Mucosa of descending colon (tissue), 3 donors: ENCODE measurements at regions not wholly inside any gene's neighbourhood (a gene's known extent, or its start where the extent isn't known, plus 50 kb on each side); places are given as distances from the start of the nearest gene placed in this dataset.

Source experiments
- ATAC-seq: fragments of 200-7000 bp; cut with Tn5 transposase; one replicate; pipeline ENCODE4 v1.9.1; 2020; ENCODE audit warnings: mild to moderate bottlenecking, moderate library complexity
- DNase-seq, 3 donors: peaks; one replicate each; pipeline ENCODE4 v3.0.0-alpha.2; 2020
- H3K36me3 ChIP-seq: fragments of 200-600 bp; one replicate; pipeline ENCODE4 v1.8.0; 2021; ENCODE audit warnings: low read depth, mild to moderate bottlenecking
- H3K4me1 ChIP-seq: fragments of 200-600 bp; one replicate; pipeline ENCODE4 v1.8.0; 2021; ENCODE audit warnings: low read depth, mild to moderate bottlenecking
- H3K4me3 ChIP-seq: fragments of 200-600 bp; one replicate; pipeline ENCODE4 v1.8.0; 2021; ENCODE audit warnings: mild to moderate bottlenecking
- H3K9me3 ChIP-seq: fragments of 200-600 bp; one replicate; pipeline ENCODE4 v1.8.0; 2021; ENCODE audit warnings: mild to moderate bottlenecking
- intact Hi-C, 2 donors: fragments of 100-400 bp; cut with DNase I in 1 of 2; cut with micrococcal nuclease in 1 of 2; formaldehyde crosslinking; loops; one replicate each; pipeline versions ENCODE4 v1.11.0 to v1.11.1; 2022; cut with DNase I, micrococcal nuclease
- TF ChIP-seq, protein P1 (sequence below): fragments of 200-600 bp; IDR thresholded peaks from one replicate; pipeline ENCODE4 v1.8.0; 2022; ENCODE audit warnings: antibody characterized with exemption, mild to moderate bottlenecking
- donor health status: DM: no; HTN: no; CAD: no; lungs with moderate emphysema.
- donor health status: DM: no; HTN: no; CAD: no.
- donor health status: DM: no; HTN: yes; CAD: no.

DNA sequence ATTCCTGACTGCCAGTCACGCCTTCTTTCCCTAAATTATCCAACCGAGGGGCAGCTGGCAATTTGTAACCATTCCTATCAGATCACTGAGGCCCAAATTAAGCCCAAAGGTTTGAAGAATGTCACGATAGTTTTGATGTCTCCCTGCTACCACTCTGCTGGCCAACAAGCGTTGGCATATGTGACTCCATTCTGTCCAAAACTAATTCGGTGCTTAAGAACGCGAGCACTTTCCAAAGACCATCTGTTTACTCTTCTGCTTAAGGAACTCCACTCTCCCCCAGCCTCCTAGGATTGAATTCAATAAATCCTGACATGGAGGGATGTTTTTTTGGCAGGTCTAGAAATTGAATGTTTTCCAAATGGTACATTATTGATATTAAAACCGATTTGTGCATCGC, 131.5 kb upstream of the CTBP2 start:
- no peak overlapping the region for H3K4me3 ChIP-seq
- H3K36me3 ChIP-seq: no peaks in the 10 kb centered on the region
- intact Hi-C loops: no loop called here
- no peak for DNase-seq
- TF ChIP-seq, protein P1, sequence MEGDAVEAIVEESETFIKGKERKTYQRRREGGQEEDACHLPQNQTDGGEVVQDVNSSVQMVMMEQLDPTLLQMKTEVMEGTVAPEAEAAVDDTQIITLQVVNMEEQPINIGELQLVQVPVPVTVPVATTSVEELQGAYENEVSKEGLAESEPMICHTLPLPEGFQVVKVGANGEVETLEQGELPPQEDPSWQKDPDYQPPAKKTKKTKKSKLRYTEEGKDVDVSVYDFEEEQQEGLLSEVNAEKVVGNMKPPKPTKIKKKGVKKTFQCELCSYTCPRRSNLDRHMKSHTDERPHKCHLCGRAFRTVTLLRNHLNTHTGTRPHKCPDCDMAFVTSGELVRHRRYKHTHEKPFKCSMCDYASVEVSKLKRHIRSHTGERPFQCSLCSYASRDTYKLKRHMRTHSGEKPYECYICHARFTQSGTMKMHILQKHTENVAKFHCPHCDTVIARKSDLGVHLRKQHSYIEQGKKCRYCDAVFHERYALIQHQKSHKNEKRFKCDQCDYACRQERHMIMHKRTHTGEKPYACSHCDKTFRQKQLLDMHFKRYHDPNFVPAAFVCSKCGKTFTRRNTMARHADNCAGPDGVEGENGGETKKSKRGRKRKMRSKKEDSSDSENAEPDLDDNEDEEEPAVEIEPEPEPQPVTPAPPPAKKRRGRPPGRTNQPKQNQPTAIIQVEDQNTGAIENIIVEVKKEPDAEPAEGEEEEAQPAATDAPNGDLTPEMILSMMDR: no peak
- H3K9me3 ChIP-seq: no peaks in the 10 kb centered on the region
- no peak for ATAC-seq
- H3K4me1 ChIP-seq: no peaks in the 10 kb centered on the region

DNA sequence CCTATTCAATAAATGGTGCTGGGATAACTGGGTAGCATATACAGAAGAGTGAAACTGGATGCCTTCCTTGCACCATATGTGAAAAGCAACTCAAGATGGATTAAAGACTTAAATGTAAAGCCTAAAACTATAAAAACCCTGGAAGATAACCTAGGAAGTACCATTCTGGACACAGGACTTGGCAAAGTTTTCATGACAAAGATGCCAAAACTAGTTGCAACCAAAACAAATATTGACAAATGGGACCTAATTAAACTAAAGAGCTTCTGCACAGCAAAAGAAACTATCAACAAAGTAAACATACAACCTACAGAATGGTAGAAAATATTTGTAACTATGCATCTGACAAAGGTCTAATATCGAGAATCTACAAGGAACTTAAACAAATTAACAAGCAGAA, 129.1 kb upstream of the CTBP2 start:
- ATAC-seq (no peak), DNase-seq (no peak)
- Histone ChIP-seq H3K4me1 (no peaks in the 10 kb centered on the region), H3K36me3 (no peaks in the 10 kb centered on the region), H3K9me3 (no peaks in the 10 kb centered on the region), H3K4me3 (no peak overlapping the region)
- intact Hi-C loops: no loop called here
- TF ChIP-seq, protein P1: no peak

DNA sequence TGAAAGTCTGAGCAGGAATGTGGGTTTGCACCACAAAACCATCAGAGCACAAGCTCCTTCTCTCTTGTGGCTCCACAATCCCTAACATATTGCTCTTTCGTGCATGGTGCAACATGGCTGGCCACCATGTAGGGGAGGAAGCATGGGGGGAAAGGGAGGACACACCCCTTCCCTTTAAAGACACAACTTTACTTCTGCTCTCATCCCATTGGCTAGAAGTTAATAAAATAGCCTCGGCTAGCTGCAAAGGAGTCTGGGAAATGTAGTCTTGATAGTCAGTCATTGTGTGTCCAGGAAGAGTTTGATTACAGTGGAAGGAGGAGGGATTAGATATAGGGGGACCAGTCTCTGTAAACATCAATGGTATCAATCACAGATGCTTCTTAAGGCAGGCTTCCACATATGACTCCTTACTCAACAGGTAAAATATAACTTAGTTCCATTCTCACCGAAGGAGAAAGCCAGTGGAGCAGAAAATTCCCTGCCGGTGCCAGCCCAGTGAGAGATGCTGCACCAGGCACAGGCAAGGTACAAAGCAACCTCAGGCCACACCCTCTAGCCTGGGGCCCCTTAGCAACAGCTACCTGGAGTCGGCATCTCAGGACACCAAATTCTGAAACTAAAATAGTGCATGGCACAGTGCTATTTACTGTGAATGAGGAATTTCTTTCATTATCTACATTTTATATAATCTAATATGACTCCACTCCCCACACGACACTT, 124.7 kb upstream of the CTBP2 start:
- H3K4me3 ChIP-seq: no peak overlapping the region
- peaks cover 6% of the 10 kb centered on the region for H3K4me1 ChIP-seq
- no peaks in the 10 kb centered on the region for H3K36me3 ChIP-seq
- intact Hi-C loops: no loop called here
- no peak for DNase-seq
- TF ChIP-seq, protein P1: no peak
- H3K9me3 ChIP-seq: no peaks in the 10 kb centered on the region
- ATAC-seq: no peak

DNA sequence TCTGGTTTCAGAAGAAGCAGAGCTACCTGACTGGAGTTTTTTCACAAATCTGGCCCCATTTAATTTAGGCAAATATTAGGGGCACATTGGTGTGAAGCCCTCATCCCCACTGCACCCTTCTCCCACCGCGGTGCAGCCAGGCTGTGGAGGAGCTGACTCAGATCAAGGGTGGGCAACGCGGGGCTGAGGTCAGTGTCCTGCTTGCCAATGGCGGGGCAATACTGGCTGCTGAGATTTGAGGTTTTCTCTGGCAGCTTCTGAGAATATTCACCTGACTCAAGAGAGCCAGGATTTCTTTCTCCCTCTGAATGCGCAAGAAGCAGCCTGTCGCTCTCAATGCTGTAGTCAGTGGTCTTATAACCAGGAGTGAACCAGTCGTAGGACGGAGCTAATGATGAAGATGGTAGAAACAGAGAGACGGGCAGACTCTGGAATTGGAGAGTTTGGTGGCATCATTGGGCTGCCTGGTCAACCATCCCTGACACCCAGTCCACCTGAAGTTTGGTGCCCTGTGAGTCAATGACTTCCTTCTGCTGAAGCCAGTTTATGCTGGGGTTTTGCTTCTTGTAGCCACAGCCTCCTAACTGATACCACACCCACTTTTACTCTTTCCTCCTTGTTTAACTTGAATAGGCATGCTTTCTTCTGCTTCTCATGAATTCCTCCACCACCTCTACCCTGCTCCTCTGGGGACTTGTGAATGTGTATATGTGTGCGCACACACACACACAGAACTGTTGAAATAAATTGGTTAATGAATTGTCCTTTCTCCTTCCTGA, 123.7 kb upstream of the CTBP2 start:
- intact Hi-C loops: no loop called here
- ATAC-seq: peak; percentile 44
- DNase-seq: no peak
- TF ChIP-seq, protein P1: no peak
- no peak overlapping the region for H3K4me3 ChIP-seq
- H3K4me1 ChIP-seq: peaks cover 6% of the 10 kb centered on the region
- no peaks in the 10 kb centered on the region for H3K36me3 ChIP-seq
- H3K9me3 ChIP-seq: no peaks in the 10 kb centered on the region

DNA sequence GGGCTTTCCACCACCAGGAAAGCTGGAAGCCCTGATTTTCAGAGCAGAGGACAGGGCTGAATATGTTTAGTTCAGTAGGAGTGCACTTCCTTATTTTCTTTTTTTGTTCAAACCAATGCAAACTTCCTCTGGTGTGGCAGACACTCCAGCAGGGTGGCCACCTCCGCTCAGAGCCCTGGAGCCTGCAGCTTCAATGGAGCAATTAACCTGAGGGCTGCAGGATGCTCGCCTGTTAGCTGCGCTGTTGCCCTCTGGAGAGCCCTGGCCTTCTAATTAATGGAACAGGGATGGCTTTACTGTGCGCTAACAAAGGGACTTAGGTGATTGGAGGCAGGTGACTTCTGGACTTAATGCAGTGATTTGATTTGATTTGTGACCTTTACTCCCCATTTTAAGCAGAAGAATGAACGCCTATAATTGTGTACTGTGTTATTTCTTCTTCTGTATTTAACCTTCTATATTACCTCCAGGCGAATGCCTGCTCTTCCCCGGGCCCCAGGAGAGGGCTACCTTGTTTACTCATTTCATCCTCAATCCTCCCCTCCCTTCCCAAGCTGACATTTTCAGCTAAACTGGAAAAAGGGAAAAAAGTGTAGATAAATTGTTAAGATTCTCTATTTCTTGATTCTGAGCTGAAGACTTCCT, 123.0 kb upstream of the CTBP2 start:
- ATAC-seq: peak; percentile 87
- Histone ChIP-seq H3K4me3 (no peak overlapping the region), H3K36me3 (no peaks in the 10 kb centered on the region), H3K9me3 (no peaks in the 10 kb centered on the region), H3K4me1 (peaks cover 6% of the 10 kb centered on the region)
- TF ChIP-seq, protein P1: no peak
- intact Hi-C loops: no loop called here
- peak in 2 of 3 donors; percentile 51 to 69 for DNase-seq
